AG10803 (cell line): ENCODE measurements at regions not wholly inside any gene's neighbourhood (a gene's known extent, or its start where the extent isn't known, plus 50 kb on each side); places are given as distances from the start of the nearest gene placed in this dataset.

Source experiments
- DNase-seq: peaks from one replicate; pipeline ENCODE4 v3.0.0; 2010; ENCODE audit warnings: low read depth
- H3K4me3 ChIP-seq: 2 replicates; pipeline ENCODE4 v1.5.1; 2011; ENCODE audit warnings: mild to moderate bottlenecking, low read length, control low read depth
- CTCF ChIP-seq: conservative IDR thresholded peaks from 2 replicates; pipeline ENCODE4 v1.5.1; 2011; ENCODE audit warnings: mild to moderate bottlenecking, low read length, control low read depth, inconsistent platforms

- no peak for DNase-seq
- TF ChIP-seq CTCF, result no peak
- no peak overlapping the region for H3K4me3 ChIP-seq
These were observed 615.6 kb downstream of the DACH1 start for GRCh38 chr13:71251292-71251951.

GRCh38 chr13:71249011-71249410, 618.0 kb downstream of the DACH1 start:
- no peak for TF ChIP-seq CTCF
- no peak for DNase-seq
- no peak overlapping the region for H3K4me3 ChIP-seq

GRCh38 chr13:71244161-71244560, 622.8 kb downstream of the DACH1 start:
- no peak for TF ChIP-seq CTCF
- no peak overlapping the region for H3K4me3 ChIP-seq
- DNase-seq, result no peak

GRCh38 chr13:71242201-71242600, 624.8 kb downstream of the DACH1 start:
- no peak overlapping the region for H3K4me3 ChIP-seq
- no peak for DNase-seq
- TF ChIP-seq CTCF, result no peak

GRCh38 chr13:71240911-71241310, 626.1 kb downstream of the DACH1 start:
- no peak for DNase-seq
- no peak for TF ChIP-seq CTCF

GRCh38 chr13:71237332-71237731, 629.7 kb downstream of the DACH1 start:
- no peak for TF ChIP-seq CTCF
- DNase-seq, result no peak
- H3K4me3 ChIP-seq, result no peak overlapping the region

More at GRCh38 chr13:71240911-71241310, 626.1 kb downstream of the DACH1 start:
- H3K4me3 ChIP-seq, result no peak overlapping the region

- H3K4me3 ChIP-seq, result no peak overlapping the region
- no peak for DNase-seq
- TF ChIP-seq CTCF, result no peak
These were observed 647.1 kb downstream of the DACH1 start for GRCh38 chr13:71219698-71220415.
